ENCODE measurements at regions not wholly inside any gene's neighbourhood (a gene's known extent, or its start where the extent isn't known, plus 50 kb on each side); places are given as distances from the start of the nearest gene placed in this dataset.
A peak's percentile ranks its signal among the peaks of the same experiment; 100 is the strongest.

- no peak for DNase-seq
These were observed 209.0 kb downstream of the LTN1 start for GRCh38 chr21:28783641-28784185.

GRCh38 chr21:28781602-28782276 lies 210.9 kb downstream of the LTN1 start:
- DNase-seq: no peak

GRCh38 chr21:28779914-28780313 lies 212.8 kb downstream of the LTN1 start:
- DNase-seq: no peak

- no peak for DNase-seq
These were observed 216.4 kb downstream of the LTN1 start for GRCh38 chr21:28776251-28776650.

GRCh38 chr21:28775071-28775470 lies 217.6 kb downstream of the LTN1 start:
- no peak for DNase-seq

GRCh38 chr21:28773036-28773435 lies 219.6 kb downstream of the LTN1 start:
- DNase-seq: no peak

GRCh38 chr21:28771790-28772501 lies 220.7 kb downstream of the LTN1 start:
- DNase-seq: no peak

- DNase-seq: no peak
These were observed 221.6 kb downstream of the LTN1 start for GRCh38 chr21:28770867-28771661.

- no peak for DNase-seq
These were observed 223.0 kb downstream of the LTN1 start for GRCh38 chr21:28769683-28770082.

GRCh38 chr21:28768753-28769152 lies 223.9 kb downstream of the LTN1 start:
- DNase-seq: no peak

- no peak for DNase-seq
These were observed 225.2 kb downstream of the LTN1 start for GRCh38 chr21:28767523-28767922.

- DNase-seq: no peak
These were observed 228.8 kb downstream of the LTN1 start for GRCh38 chr21:28763809-28764418.

- no peak for DNase-seq
These were observed 230.3 kb downstream of the LTN1 start for GRCh38 chr21:28762357-28762735.

GRCh38 chr21:28761674-28762356 lies 230.9 kb downstream of the LTN1 start:
- DNase-seq: no peak

GRCh38 chr21:28758883-28759242 lies 233.8 kb downstream of the LTN1 start:
- no peak for DNase-seq

- no peak for DNase-seq
These were observed 234.4 kb downstream of the LTN1 start for GRCh38 chr21:28758042-28758882.

- DNase-seq: no peak
These were observed 237.8 kb downstream of the LTN1 start for GRCh38 chr21:28754862-28755261.

- DNase-seq: peak; percentile 76
These were observed 238.5 kb downstream of the LTN1 start for GRCh38 chr21:28754127-28754611.

- DNase-seq: no peak
These were observed 240.5 kb downstream of the LTN1 start for GRCh38 chr21:28752131-28752530.

- DNase-seq: no peak
These were observed 241.5 kb downstream of the LTN1 start for GRCh38 chr21:28751176-28751575.

- no peak for DNase-seq
These were observed 242.1 kb downstream of the LTN1 start for GRCh38 chr21:28750565-28750964.

All from islet precursor cell (in vitro differentiated cells).